WTC11 (cell line): ENCODE measurements at regions not wholly inside any gene's neighbourhood (a gene's known extent, or its start where the extent isn't known, plus 50 kb on each side); places are given as distances from the start of the nearest gene placed in this dataset.

Source experiments
- CREB1 ChIP-seq: sonication (generic); formaldehyde crosslinking; IDR thresholded peaks from 2 replicates; pipeline ENCODE4 v1.8.0; 2023; ENCODE audit warnings: mild to moderate bottlenecking, missing genetic modification reagents
- IRF2 ChIP-seq: sonication (generic); formaldehyde crosslinking; IDR thresholded peaks from 2 replicates; pipeline ENCODE4 v1.8.0; 2022; ENCODE audit warnings: low read depth, missing genetic modification reagents, borderline replicate concordance
- JAZF1 ChIP-seq: fragments of 250-450 bp; sonication (Bioruptor Pico); IDR thresholded peaks from 2 replicates; pipeline ENCODE4 v1.9.0; 2021; ENCODE audit warnings: moderate library complexity, mild to moderate bottlenecking, inconsistent platforms
- JUN ChIP-seq: sonication (generic); formaldehyde crosslinking; IDR thresholded peaks from 2 replicates; pipeline ENCODE4 v1.8.0; 2023; ENCODE audit warnings: mild to moderate bottlenecking, missing genetic modification reagents
- KAT7 ChIP-seq: sonication (generic); formaldehyde crosslinking; IDR thresholded peaks from 2 replicates; pipeline ENCODE4 v1.8.1; 2023; ENCODE audit warnings: missing genetic modification reagents, mild to moderate bottlenecking, borderline replicate concordance
- MLX ChIP-seq: sonication (generic); formaldehyde crosslinking; IDR thresholded peaks from 2 replicates; pipeline ENCODE4 v1.8.1; 2023; ENCODE audit warnings: mild to moderate bottlenecking, missing genetic modification reagents, moderate library complexity
- TF ChIP-seq, protein P1 (sequence below): fragments of 200-600 bp; IDR thresholded peaks from 2 replicates; pipeline ENCODE4 v1.8.0; 2022; ENCODE audit warnings: antibody characterized with exemption
- TF ChIP-seq, protein P2 (sequence below): sonication (generic); formaldehyde crosslinking; IDR thresholded peaks from 2 replicates; pipeline ENCODE4 v1.8.0; 2022; ENCODE audit warnings: mild to moderate bottlenecking, missing genetic modification reagents

GRCh38 chr18:38718365-38718901, 1152.8 kb upstream of the CELF4 start:
- TF ChIP-seq JUN (CRISPR knock-in tag), result no peak
- TF ChIP-seq, protein P1, sequence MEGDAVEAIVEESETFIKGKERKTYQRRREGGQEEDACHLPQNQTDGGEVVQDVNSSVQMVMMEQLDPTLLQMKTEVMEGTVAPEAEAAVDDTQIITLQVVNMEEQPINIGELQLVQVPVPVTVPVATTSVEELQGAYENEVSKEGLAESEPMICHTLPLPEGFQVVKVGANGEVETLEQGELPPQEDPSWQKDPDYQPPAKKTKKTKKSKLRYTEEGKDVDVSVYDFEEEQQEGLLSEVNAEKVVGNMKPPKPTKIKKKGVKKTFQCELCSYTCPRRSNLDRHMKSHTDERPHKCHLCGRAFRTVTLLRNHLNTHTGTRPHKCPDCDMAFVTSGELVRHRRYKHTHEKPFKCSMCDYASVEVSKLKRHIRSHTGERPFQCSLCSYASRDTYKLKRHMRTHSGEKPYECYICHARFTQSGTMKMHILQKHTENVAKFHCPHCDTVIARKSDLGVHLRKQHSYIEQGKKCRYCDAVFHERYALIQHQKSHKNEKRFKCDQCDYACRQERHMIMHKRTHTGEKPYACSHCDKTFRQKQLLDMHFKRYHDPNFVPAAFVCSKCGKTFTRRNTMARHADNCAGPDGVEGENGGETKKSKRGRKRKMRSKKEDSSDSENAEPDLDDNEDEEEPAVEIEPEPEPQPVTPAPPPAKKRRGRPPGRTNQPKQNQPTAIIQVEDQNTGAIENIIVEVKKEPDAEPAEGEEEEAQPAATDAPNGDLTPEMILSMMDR, result no peak
- TF ChIP-seq, protein P2, sequence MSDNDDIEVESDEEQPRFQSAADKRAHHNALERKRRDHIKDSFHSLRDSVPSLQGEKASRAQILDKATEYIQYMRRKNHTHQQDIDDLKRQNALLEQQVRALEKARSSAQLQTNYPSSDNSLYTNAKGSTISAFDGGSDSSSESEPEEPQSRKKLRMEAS (CRISPR knock-in tag), result no peak
- TF ChIP-seq MLX, result no peak
- no peak for TF ChIP-seq JAZF1 (CRISPR knock-in tag)
- no peak for TF ChIP-seq CREB1 (CRISPR knock-in tag)
- no peak for TF ChIP-seq IRF2 (CRISPR knock-in tag)
- TF ChIP-seq KAT7, result no peak
